Right atrium auricular region (tissue), 2 donors: ENCODE measurements at regions not wholly inside any gene's neighbourhood (a gene's known extent, or its start where the extent isn't known, plus 50 kb on each side); places are given as distances from the start of the nearest gene placed in this dataset.

Source experiments
- DNase-seq: peaks from one replicate; pipeline ENCODE4 v3.0.0-alpha.2; 2019; ENCODE audit warnings: low spot score
- H3K27ac ChIP-seq, 2 donors: fragments of 200-600 bp; sonication (generic); 1 replicate in 1 of 2; 2 replicates in 1 of 2; pipeline ENCODE4 v1.5.1; 2016 to 2019
- H3K27me3 ChIP-seq, 2 donors: fragments of 200-600 bp; sonication (generic); one replicate each; pipeline versions ENCODE4 v1.5.1 to v1.6.0; 2017 to 2019
- H3K36me3 ChIP-seq: fragments of 200-600 bp; sonication (generic); one replicate; pipeline ENCODE4 v1.5.1; 2016
- H3K4me1 ChIP-seq, 2 donors: fragments of 200-600 bp; sonication (generic); one replicate each; pipeline versions ENCODE4 v1.5.1 to v1.6.0; 2017 to 2019
- H3K4me3 ChIP-seq, 2 donors: fragments of 200-600 bp; sonication (generic); 1 replicate in 1 of 2; 2 replicates in 1 of 2; pipeline ENCODE4 v1.5.1; 2017 to 2019; ENCODE audit warnings: mild to moderate bottlenecking in 1 of 2, moderate library complexity in 1 of 2
- H3K9me3 ChIP-seq, 2 donors: fragments of 200-600 bp; sonication (generic); one replicate each; pipeline ENCODE4 v1.5.1; 2019
- CTCF ChIP-seq, 2 donors: fragments of 200-600 bp; sonication (generic); IDR thresholded peaks; one replicate each; pipeline ENCODE4 v1.5.1; 2019; ENCODE audit warnings: antibody characterized with exemption in 2 of 2

GRCh38 chr3:116947809-116948208, 238.2 kb downstream of the TUSC7 start:
- no peaks in the 10 kb centered on the region for H3K36me3 ChIP-seq
- H3K4me1 ChIP-seq: no peaks in the 10 kb centered on the region
- H3K9me3 ChIP-seq: no peaks in the 10 kb centered on the region
- TF ChIP-seq CTCF (IDR thresholded peaks at IDR 0.05): no peak
- no peak overlapping the region for H3K4me3 ChIP-seq
- no peaks in the 10 kb centered on the region for H3K27me3 ChIP-seq
- DNase-seq: no peak
- no peak overlapping the region for H3K27ac ChIP-seq

GRCh38 chr3:116950301-116951055, 240.9 kb downstream of the TUSC7 start:
- Histone ChIP-seq H3K4me3 (no peak overlapping the region), H3K4me1 (no peaks in the 10 kb centered on the region), H3K36me3 (no peaks in the 10 kb centered on the region), H3K9me3 (no peaks in the 10 kb centered on the region), H3K27ac (no peak overlapping the region), H3K27me3 (no peaks in the 10 kb centered on the region)
- no peak for DNase-seq
- TF ChIP-seq CTCF (IDR thresholded peaks at IDR 0.05): no peak

- H3K4me3 ChIP-seq: no peak overlapping the region
- no peak for TF ChIP-seq CTCF (IDR thresholded peaks at IDR 0.05)
- no peaks in the 10 kb centered on the region for H3K4me1 ChIP-seq
Measured at GRCh38 chr3:116951610-116952009, 242.0 kb downstream of the TUSC7 start.

GRCh38 chr3:116958291-116958690, 248.7 kb downstream of the TUSC7 start:
- Histone ChIP-seq H3K27ac (no peak overlapping the region), H3K4me1 (no peaks in the 10 kb centered on the region)
- no peak for TF ChIP-seq CTCF (IDR thresholded peaks at IDR 0.05)

More at GRCh38 chr3:116951610-116952009, 242.0 kb downstream of the TUSC7 start:
- DNase-seq: no peak
- Histone ChIP-seq H3K9me3 (no peaks in the 10 kb centered on the region), H3K36me3 (no peaks in the 10 kb centered on the region), H3K27me3 (no peaks in the 10 kb centered on the region), H3K27ac (no peak overlapping the region)

GRCh38 chr3:116961106-116961505, 251.5 kb downstream of the TUSC7 start:
- no peak for TF ChIP-seq CTCF (IDR thresholded peaks at IDR 0.05)
- Histone ChIP-seq H3K27ac (no peak overlapping the region), H3K36me3 (no peaks in the 10 kb centered on the region), H3K27me3 (no peaks in the 10 kb centered on the region), H3K9me3 (no peaks in the 10 kb centered on the region), H3K4me1 (no peaks in the 10 kb centered on the region), H3K4me3 (no peak overlapping the region)
- no peak for DNase-seq

More at GRCh38 chr3:116958291-116958690, 248.7 kb downstream of the TUSC7 start:
- no peaks in the 10 kb centered on the region for H3K36me3 ChIP-seq
- no peak for DNase-seq
- no peak overlapping the region for H3K4me3 ChIP-seq
- no peaks in the 10 kb centered on the region for H3K9me3 ChIP-seq
- H3K27me3 ChIP-seq: no peaks in the 10 kb centered on the region

GRCh38 chr3:116963802-116964201, 254.2 kb downstream of the TUSC7 start:
- no peaks in the 10 kb centered on the region for H3K9me3 ChIP-seq
- H3K4me1 ChIP-seq: no peaks in the 10 kb centered on the region
- no peak overlapping the region for H3K27ac ChIP-seq
- TF ChIP-seq CTCF (IDR thresholded peaks at IDR 0.05): no peak
- DNase-seq: no peak
- H3K4me3 ChIP-seq: no peak overlapping the region
- no peaks in the 10 kb centered on the region for H3K27me3 ChIP-seq
- H3K36me3 ChIP-seq: no peaks in the 10 kb centered on the region
